ENCODE measurements at regions not wholly inside any gene's neighbourhood (a gene's known extent, or its start where the extent isn't known, plus 50 kb on each side); places are given as distances from the start of the nearest gene placed in this dataset.

GRCh38 chr22:49045276-49045675 lies 782.4 kb downstream of the BRD1 start:
- DNase-seq (ENCODE audit: extremely low read depth, low read depth), result no peak
- TF ChIP-seq, protein P1, sequence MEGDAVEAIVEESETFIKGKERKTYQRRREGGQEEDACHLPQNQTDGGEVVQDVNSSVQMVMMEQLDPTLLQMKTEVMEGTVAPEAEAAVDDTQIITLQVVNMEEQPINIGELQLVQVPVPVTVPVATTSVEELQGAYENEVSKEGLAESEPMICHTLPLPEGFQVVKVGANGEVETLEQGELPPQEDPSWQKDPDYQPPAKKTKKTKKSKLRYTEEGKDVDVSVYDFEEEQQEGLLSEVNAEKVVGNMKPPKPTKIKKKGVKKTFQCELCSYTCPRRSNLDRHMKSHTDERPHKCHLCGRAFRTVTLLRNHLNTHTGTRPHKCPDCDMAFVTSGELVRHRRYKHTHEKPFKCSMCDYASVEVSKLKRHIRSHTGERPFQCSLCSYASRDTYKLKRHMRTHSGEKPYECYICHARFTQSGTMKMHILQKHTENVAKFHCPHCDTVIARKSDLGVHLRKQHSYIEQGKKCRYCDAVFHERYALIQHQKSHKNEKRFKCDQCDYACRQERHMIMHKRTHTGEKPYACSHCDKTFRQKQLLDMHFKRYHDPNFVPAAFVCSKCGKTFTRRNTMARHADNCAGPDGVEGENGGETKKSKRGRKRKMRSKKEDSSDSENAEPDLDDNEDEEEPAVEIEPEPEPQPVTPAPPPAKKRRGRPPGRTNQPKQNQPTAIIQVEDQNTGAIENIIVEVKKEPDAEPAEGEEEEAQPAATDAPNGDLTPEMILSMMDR (IDR thresholded peaks at IDR 0.05; ENCODE audit: low read depth, low read length, missing control alignments), result no peak
- H3K4me3 ChIP-seq (replicated peaks; ENCODE audit: low read depth, low read length), result no peak overlapping the region

DNA sequence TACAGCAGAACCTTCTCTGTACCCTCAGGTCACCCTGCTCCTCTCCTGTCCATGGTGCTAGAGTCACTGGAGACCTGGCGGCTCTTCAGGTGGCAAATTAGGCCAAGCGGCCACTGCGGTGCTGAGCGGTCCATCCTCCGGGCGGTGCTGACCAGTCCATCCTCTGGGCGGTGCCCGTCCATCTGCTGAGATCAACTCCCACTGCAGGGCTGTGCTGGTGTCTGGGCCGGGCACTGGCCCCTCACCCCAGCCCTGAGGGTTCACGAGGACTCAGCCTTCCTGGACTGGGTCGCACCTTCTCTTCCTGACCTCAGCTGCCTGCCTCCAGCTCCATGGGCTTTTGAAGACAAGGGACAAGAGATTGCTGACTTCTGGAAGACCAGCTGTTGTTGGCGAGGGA lies 782.9 kb downstream of the BRD1 start:
- H3K4me3 ChIP-seq (replicated peaks; ENCODE audit: low read depth, low read length), result no peak overlapping the region
- DNase-seq (ENCODE audit: extremely low read depth, low read depth), result no peak
- TF ChIP-seq, protein P1 (IDR thresholded peaks at IDR 0.05; ENCODE audit: low read depth, low read length, missing control alignments), result no peak

DNA sequence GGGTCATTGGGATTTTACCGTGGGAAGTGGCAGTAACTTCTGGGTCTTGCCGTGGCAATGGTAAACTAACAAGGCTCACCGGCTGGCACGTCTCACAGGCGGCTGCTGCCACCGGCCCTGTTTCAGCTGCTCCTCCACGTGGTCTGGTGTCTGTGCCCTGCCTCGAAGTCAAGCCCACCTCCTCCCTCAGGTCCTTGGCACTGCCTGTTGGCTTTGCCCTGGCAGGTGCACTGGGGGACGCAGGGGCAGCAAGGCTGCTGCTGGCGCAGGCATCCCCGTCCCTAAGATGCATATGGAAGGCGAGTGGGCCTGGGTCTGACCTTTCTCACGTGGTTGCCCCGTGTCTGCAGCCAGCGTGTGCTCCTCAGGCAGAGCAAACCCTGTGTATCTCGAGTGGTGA lies 783.6 kb downstream of the BRD1 start:
- no peak for DNase-seq (ENCODE audit: extremely low read depth, low read depth)
- H3K4me3 ChIP-seq (replicated peaks; ENCODE audit: low read depth, low read length), result no peak overlapping the region
- TF ChIP-seq, protein P1 (IDR thresholded peaks at IDR 0.05; ENCODE audit: low read depth, low read length, missing control alignments), result no peak

- no peak for DNase-seq (ENCODE audit: extremely low read depth, low read depth)
- no peak overlapping the region for H3K4me3 ChIP-seq (replicated peaks; ENCODE audit: low read depth, low read length)
- TF ChIP-seq, protein P1 (IDR thresholded peaks at IDR 0.05; ENCODE audit: low read depth, low read length, missing control alignments), result no peak
These were observed 784.5 kb downstream of the BRD1 start for GRCh38 chr22:49042877-49043859.

DNA sequence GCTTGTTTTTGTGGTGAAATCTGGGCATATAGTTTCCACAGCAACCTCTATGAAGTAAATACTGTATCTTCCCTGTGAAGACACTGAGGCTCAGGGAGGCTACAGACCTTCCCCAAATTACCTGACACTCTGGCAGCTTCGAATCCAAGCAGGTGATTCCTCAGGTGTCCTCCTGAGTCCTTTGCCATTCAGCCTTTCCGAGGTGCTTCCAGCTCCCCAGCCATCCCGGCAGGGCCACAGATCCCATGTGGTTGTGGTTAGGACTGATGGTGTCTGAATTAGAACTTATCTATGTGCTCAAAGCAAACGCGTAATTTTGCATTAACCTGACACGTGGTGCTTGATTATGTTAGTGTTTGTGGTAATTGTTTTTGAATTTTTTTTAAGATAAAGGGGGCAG lies 785.6 kb downstream of the BRD1 start:
- TF ChIP-seq, protein P1 (IDR thresholded peaks at IDR 0.05; ENCODE audit: low read depth, low read length, missing control alignments), result no peak
- H3K4me3 ChIP-seq (replicated peaks; ENCODE audit: low read depth, low read length), result no peak overlapping the region
- DNase-seq (ENCODE audit: extremely low read depth, low read depth), result no peak

GRCh38 chr22:49040754-49041467 lies 786.8 kb downstream of the BRD1 start:
- H3K4me3 ChIP-seq (replicated peaks; ENCODE audit: low read depth, low read length), result no peak overlapping the region
- no peak for DNase-seq (ENCODE audit: extremely low read depth, low read depth)
- TF ChIP-seq, protein P1 (IDR thresholded peaks at IDR 0.05; ENCODE audit: low read depth, low read length, missing control alignments), result no peak
